OCI-LY1 (cell line): ENCODE measurements at regions not wholly inside any gene's neighbourhood (a gene's known extent, or its start where the extent isn't known, plus 50 kb on each side); places are given as distances from the start of the nearest gene placed in this dataset.

Experiments used
- EZH2 ChIP-seq: fragments of 200-600 bp; sonication (generic), shearing (Covaris generic); IDR thresholded peaks from 2 replicates; pipeline ENCODE4 v1.8.0; 2017; ENCODE audit warnings: borderline replicate concordance, mixed run types, mild to moderate bottlenecking, antibody characterized with exemption, low read length, moderate library complexity, mixed read lengths
- TF ChIP-seq, protein P1 (sequence below): fragments of 200-600 bp; sonication (generic), shearing (Covaris generic); IDR thresholded peaks from 2 replicates; pipeline ENCODE4 v1.5.1; 2017; ENCODE audit warnings: mild to moderate bottlenecking, antibody characterized with exemption, low read length, moderate library complexity, mixed read lengths

DNA sequence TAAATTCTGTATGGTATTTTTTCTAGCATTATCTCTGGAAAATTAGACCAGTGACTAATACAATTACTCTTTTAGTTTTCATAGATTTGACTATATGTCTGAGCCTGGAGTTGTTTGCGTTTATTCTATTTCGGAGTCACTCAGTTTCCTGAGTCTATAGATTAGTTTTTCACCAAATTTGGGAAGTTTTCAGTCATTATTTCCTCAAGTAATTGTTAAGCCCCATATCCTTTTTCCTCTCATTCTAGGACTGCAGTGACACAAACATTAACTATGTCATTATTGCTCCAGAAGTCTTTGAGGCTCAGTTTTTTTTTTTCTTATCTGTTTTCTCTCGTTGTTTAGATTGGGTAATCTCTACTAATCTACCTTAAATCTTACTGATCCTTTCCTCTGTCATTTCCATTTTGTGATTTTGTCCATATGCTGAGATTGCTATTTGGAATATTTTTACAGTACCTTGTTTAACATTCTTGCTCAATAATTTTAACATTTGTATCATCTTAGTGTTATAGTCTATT lies 886.2 kb downstream of the LTN1 start:
- TF ChIP-seq, protein P1, sequence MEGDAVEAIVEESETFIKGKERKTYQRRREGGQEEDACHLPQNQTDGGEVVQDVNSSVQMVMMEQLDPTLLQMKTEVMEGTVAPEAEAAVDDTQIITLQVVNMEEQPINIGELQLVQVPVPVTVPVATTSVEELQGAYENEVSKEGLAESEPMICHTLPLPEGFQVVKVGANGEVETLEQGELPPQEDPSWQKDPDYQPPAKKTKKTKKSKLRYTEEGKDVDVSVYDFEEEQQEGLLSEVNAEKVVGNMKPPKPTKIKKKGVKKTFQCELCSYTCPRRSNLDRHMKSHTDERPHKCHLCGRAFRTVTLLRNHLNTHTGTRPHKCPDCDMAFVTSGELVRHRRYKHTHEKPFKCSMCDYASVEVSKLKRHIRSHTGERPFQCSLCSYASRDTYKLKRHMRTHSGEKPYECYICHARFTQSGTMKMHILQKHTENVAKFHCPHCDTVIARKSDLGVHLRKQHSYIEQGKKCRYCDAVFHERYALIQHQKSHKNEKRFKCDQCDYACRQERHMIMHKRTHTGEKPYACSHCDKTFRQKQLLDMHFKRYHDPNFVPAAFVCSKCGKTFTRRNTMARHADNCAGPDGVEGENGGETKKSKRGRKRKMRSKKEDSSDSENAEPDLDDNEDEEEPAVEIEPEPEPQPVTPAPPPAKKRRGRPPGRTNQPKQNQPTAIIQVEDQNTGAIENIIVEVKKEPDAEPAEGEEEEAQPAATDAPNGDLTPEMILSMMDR: no peak
- TF ChIP-seq EZH2: no peak
